MM.1S (cell line): ENCODE measurements at regions not wholly inside any gene's neighbourhood (a gene's known extent, or its start where the extent isn't known, plus 50 kb on each side); places are given as distances from the start of the nearest gene placed in this dataset.

Experiments
- DNase-seq: peaks from one replicate; pipeline ENCODE4 v3.0.0-alpha.2; 2015
- H2AFZ ChIP-seq: fragments of 300-600 bp; sonication (generic); 2 replicates; pipeline ENCODE4 v1.6.0; 2016; ENCODE audit warnings: antibody characterized with exemption, low read length
- H3F3A ChIP-seq: fragments of 300-600 bp; sonication (generic); 2 replicates; pipeline ENCODE4 v1.6.1; 2016; ENCODE audit warnings: mild to moderate bottlenecking, antibody characterized with exemption, low read length, moderate library complexity, mixed read lengths; ENCODE audit not compliant: insufficient read depth
- H3K27ac ChIP-seq: fragments of 300-600 bp; sonication (generic); 2 replicates; pipeline ENCODE4 v1.5.1; 2016; ENCODE audit warnings: mild to moderate bottlenecking, low read length
- H3K27me3 ChIP-seq: fragments of 300-600 bp; sonication (generic); replicated peaks from 2 replicates; pipeline ENCODE4 v1.6.0; 2016; ENCODE audit warnings: low read length; ENCODE audit not compliant: insufficient read depth
- H3K36me3 ChIP-seq: fragments of 300-600 bp; sonication (generic); replicated peaks from 2 replicates; pipeline ENCODE4 v1.6.1; 2016; ENCODE audit warnings: mild to moderate bottlenecking, low read length, mixed read lengths; ENCODE audit not compliant: insufficient read depth
- H3K4me1 ChIP-seq: fragments of 300-600 bp; sonication (generic); 2 replicates; pipeline ENCODE4 v1.6.1; 2016; ENCODE audit warnings: low read length, mixed read lengths
- H3K4me2 ChIP-seq: fragments of 300-600 bp; sonication (generic); 2 replicates; pipeline ENCODE4 v1.6.0; 2016; ENCODE audit warnings: low read depth, low read length
- H3K4me3 ChIP-seq: fragments of 300-600 bp; sonication (generic); 2 replicates; pipeline ENCODE4 v1.5.1; 2016; ENCODE audit warnings: low read length, mixed read lengths
- H3K79me2 ChIP-seq: fragments of 300-600 bp; sonication (generic); 2 replicates; pipeline ENCODE4 v1.6.1; 2016; ENCODE audit warnings: mixed run types, low read length, mixed read lengths
- H3K9ac ChIP-seq: fragments of 300-600 bp; sonication (generic); 2 replicates; pipeline ENCODE4 v1.6.1; 2016; ENCODE audit warnings: low read length, mixed read lengths
- H3K9me2 ChIP-seq: fragments of 300-600 bp; sonication (generic); replicated peaks from 2 replicates; pipeline ENCODE4 v1.6.1; 2016; ENCODE audit warnings: mild to moderate bottlenecking, low read length, mixed read lengths; ENCODE audit not compliant: insufficient read depth
- H3K9me3 ChIP-seq: fragments of 300-600 bp; sonication (generic); replicated peaks from 2 replicates; pipeline ENCODE4 v1.6.1; 2016; ENCODE audit warnings: mild to moderate bottlenecking, low read length, mixed read lengths; ENCODE audit not compliant: insufficient read depth
- H4K20me1 ChIP-seq: fragments of 300-600 bp; sonication (generic); 2 replicates; pipeline ENCODE4 v1.6.1; 2016; ENCODE audit warnings: mild to moderate bottlenecking, low read length, moderate library complexity, mixed read lengths; ENCODE audit not compliant: insufficient read depth
- CTCF ChIP-seq: fragments of 300-600 bp; sonication (generic); IDR thresholded peaks from 2 replicates; pipeline ENCODE4 v1.5.1; 2016; ENCODE audit warnings: antibody characterized with exemption, low read length, mixed read lengths
- EZH2 ChIP-seq: fragments of 300-600 bp; sonication (generic); optimal IDR thresholded peaks from 2 replicates; pipeline ENCODE3; 2017; ENCODE audit warnings: low read depth, mild to moderate bottlenecking, antibody characterized with exemption, low read length, mixed read lengths
- EZH2phosphoT487 ChIP-seq: fragments of 300-600 bp; sonication (generic); IDR thresholded peaks from 2 replicates; pipeline ENCODE4 v1.6.1; 2018; ENCODE audit warnings: antibody characterized with exemption, low read length

- H3K4me3 ChIP-seq = no peak overlapping the region
- no peaks in the 10 kb centered on the region for H3K36me3 ChIP-seq
- H3K9me3 ChIP-seq = no peaks in the 10 kb centered on the region
- no peaks in the 10 kb centered on the region for H3K27me3 ChIP-seq
- H3K79me2 ChIP-seq = no peaks in the 10 kb centered on the region
- H3K27ac ChIP-seq = peak overlapping the region; percentile 29; the same call in 1 of the 2 replicates
- peak; percentile 53 for DNase-seq
- no peaks in the 10 kb centered on the region for H4K20me1 ChIP-seq
- TF ChIP-seq EZH2 = no peak
- TF ChIP-seq EZH2phosphoT487 = no peak
- no peak for TF ChIP-seq CTCF
- H3K4me1 ChIP-seq = 0 out of 2 replicates have a peak, but pooled peaks cover 8% of the 10 kb centered on the region
- no peak overlapping the region for H2AFZ ChIP-seq
- H3K9me2 ChIP-seq = no peaks in the 10 kb centered on the region
- no peaks in the 10 kb centered on the region for H3F3A ChIP-seq
- H3K9ac ChIP-seq = no peak overlapping the region
- 0 out of 2 replicates have a peak overlapping the region, but pooled peaks have one; percentile 2 for H3K4me2 ChIP-seq
These were observed 177.8 kb downstream of the LY86 start for GRCh38 chr6:6766230-6766905.

- Histone ChIP-seq H3K27ac (no peak overlapping the region), H3K4me1 (0 out of 2 replicates have a peak, but pooled peaks cover 8% of the 10 kb centered on the region), H3K4me2 (no peak overlapping the region), H3K9me2 (no peaks in the 10 kb centered on the region), H3F3A (no peaks in the 10 kb centered on the region), H2AFZ (no peak overlapping the region), H3K27me3 (no peaks in the 10 kb centered on the region), H4K20me1 (no peaks in the 10 kb centered on the region), H3K9ac (no peak overlapping the region), H3K36me3 (no peaks in the 10 kb centered on the region), H3K4me3 (no peak overlapping the region), H3K9me3 (no peaks in the 10 kb centered on the region), H3K79me2 (no peaks in the 10 kb centered on the region)
- no peak for TF ChIP-seq EZH2phosphoT487
- no peak for TF ChIP-seq EZH2
- no peak for TF ChIP-seq CTCF
- no peak for DNase-seq
These were observed 180.9 kb downstream of the LY86 start for GRCh38 chr6:6769466-6769865.

GRCh38 chr6:6771224-6771945 is 182.9 kb downstream of the LY86 start:
- Histone ChIP-seq H3F3A (no peaks in the 10 kb centered on the region), H2AFZ (no peak overlapping the region), H4K20me1 (no peaks in the 10 kb centered on the region), H3K9me3 (no peaks in the 10 kb centered on the region), H3K4me1 (0 out of 2 replicates have a peak, but pooled peaks cover 5% of the 10 kb centered on the region), H3K4me2 (no peak overlapping the region), H3K4me3 (no peak overlapping the region), H3K27me3 (no peaks in the 10 kb centered on the region), H3K9ac (no peak overlapping the region), H3K36me3 (no peaks in the 10 kb centered on the region), H3K9me2 (no peaks in the 10 kb centered on the region), H3K27ac (no peak overlapping the region), H3K79me2 (no peaks in the 10 kb centered on the region)
- no peak for DNase-seq
- no peak for TF ChIP-seq EZH2
- TF ChIP-seq CTCF = no peak
- TF ChIP-seq EZH2phosphoT487 = no peak
